Adrenal gland (tissue), 5 donors: ENCODE measurements at regions not wholly inside any gene's neighbourhood (a gene's known extent, or its start where the extent isn't known, plus 50 kb on each side); places are given as distances from the start of the nearest gene placed in this dataset.

Experiments
- CTCF ChIP-seq, 6 experiments: fragments of 450-650 bp in 4 of 6; fragments of 200-600 bp in 2 of 6; sonication (generic) in 1 of 6; IDR thresholded peaks; 1 replicate in 5 of 6; 2 replicates in 1 of 6; pipeline versions ENCODE4 v1.5.1 to v1.8.0; 2016 to 2021; ENCODE audit warnings: antibody characterized with exemption in 6 of 6, mild to moderate bottlenecking in 2 of 6, moderate library complexity in 1 of 6
- POLR2A ChIP-seq, 2 donors: fragments of 450-650 bp; IDR thresholded peaks; one replicate each; pipeline ENCODE4 v1.6.1; 2017; ENCODE audit warnings: antibody characterized with exemption in 2 of 2, mild to moderate bottlenecking in 2 of 2, moderate library complexity in 1 of 2
- donor health status: DM: no; HTN: no; CAD: no.

- TF ChIP-seq CTCF (IDR thresholded peaks at IDR 0.05) (no peak), POLR2A (IDR thresholded peaks at IDR 0.05) (no peak)
These were observed 143.0 kb downstream of the CAVIN4 start for GRCh38 chr9:100720922-100721321.
